ENCODE measurements at regions not wholly inside any gene's neighbourhood (a gene's known extent, or its start where the extent isn't known, plus 50 kb on each side); places are given as distances from the start of the nearest gene placed in this dataset.

DNA sequence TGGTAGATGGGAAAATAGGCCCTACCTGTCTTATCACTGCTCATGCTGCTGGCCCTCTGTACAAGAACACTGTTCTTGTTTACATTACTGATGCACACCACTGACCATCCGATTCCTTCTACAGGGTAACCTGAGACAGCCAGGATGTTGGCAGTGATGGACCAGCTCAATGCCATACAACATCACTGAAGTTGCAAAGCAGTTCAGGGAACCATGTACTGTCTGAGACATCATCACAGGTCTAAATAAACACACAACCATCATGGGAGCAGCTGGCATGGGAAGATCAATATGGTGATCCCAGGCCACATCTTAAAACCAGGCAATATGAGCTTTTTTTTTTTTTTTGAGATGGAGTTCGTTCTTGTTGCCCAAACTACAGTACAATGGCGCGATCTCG, 59.0 kb downstream of the IARS1 start:
- Histone ChIP-seq H3K9me3 (ENCODE audit: control insufficient read depth in 1 of 2, insufficient read depth in 1 of 2, low read length in 2 of 2) (no peaks in the 10 kb centered on the region), H3K36me3 (ENCODE audit: insufficient read depth, low read length) (peaks cover 33% of the 10 kb centered on the region), H3K27ac (ENCODE audit: low read depth in 1 of 2, low read length in 2 of 2) (no peak overlapping the region), H3K4me1 (ENCODE audit: insufficient read depth, low read length) (no peaks in the 10 kb centered on the region), H3K27me3 (ENCODE audit: control insufficient read depth in 1 of 2, insufficient read depth in 2 of 2, low read length in 2 of 2) (no peaks in the 10 kb centered on the region), H3K4me3 (ENCODE audit: low read length) (no peak overlapping the region)
- Mint-ChIP-seq H3K36me3 (ENCODE audit: low read depth) (peaks cover 81% of the 10 kb centered on the region), H3K27ac (no peak overlapping the region), H3K9me3 (no peaks in the 10 kb centered on the region), H3K4me3 (no peak overlapping the region), H3K27me3 (no peaks in the 10 kb centered on the region), H3K4me1 (ENCODE audit: low read depth) (no peaks in the 10 kb centered on the region)
- TF ChIP-seq, protein P1, sequence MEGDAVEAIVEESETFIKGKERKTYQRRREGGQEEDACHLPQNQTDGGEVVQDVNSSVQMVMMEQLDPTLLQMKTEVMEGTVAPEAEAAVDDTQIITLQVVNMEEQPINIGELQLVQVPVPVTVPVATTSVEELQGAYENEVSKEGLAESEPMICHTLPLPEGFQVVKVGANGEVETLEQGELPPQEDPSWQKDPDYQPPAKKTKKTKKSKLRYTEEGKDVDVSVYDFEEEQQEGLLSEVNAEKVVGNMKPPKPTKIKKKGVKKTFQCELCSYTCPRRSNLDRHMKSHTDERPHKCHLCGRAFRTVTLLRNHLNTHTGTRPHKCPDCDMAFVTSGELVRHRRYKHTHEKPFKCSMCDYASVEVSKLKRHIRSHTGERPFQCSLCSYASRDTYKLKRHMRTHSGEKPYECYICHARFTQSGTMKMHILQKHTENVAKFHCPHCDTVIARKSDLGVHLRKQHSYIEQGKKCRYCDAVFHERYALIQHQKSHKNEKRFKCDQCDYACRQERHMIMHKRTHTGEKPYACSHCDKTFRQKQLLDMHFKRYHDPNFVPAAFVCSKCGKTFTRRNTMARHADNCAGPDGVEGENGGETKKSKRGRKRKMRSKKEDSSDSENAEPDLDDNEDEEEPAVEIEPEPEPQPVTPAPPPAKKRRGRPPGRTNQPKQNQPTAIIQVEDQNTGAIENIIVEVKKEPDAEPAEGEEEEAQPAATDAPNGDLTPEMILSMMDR (IDR thresholded peaks at IDR 0.05) = no peak
- intact Hi-C loops (cut with DNase I, micrococcal nuclease) = no loop called here
- POLR2A ChIA-PET = no interaction called here
- CTCF ChIA-PET = interaction anchor here (0.8 kb wide), 1 partner anchor 20 kb away, joined by 3 read pairs; no protein-coding TSS in a partner anchor
- no peak for DNase-seq
- no peak for ATAC-seq (ENCODE audit: poor library complexity)

DNA sequence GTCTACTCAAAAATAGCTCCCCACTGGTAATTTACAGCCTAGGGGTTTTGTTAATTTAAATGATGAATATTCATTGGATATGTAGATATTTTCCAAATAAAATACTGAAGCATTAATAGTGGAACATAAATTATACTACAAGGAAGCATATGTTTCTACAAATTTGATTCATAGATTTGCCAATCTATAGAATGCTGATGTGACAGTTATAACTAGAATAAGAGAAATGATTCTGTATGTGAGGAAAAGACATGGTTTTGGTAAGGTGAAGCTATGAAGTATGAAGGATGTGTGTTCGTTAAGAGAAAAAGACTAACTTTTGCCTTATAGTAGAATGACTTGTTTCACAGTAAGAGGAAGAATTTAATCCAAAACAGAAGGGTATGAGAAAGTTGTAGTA, 61.3 kb downstream of the IARS1 start:
- no peak for DNase-seq
- POLR2A ChIA-PET = no interaction called here

DNA sequence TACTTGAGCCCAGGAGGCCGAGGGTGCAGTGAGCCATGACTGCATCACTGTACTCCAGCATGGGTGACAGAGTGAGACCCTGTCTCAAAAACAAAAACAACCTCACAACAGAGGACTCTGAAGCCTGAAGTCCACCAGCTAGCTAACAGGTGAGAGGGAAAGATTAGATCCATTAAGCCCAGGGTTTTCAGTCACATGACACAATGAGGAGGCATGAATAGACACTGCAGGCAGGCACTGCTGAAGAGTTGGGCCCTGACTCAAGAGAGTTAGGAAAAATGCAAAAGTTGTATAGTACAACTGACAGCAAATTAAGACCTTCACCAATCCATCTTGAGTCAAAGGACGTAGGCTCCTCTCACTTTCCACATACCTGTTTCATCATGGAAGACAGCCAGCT, 64.9 kb downstream of the IARS1 start:
- H3K27ac Mint-ChIP-seq = no peak overlapping the region
- POLR2A ChIA-PET = no interaction called here
- H3K4me1 Mint-ChIP-seq (ENCODE audit: low read depth) = no peaks in the 10 kb centered on the region
- H3K9me3 Mint-ChIP-seq = no peaks in the 10 kb centered on the region
- H3K4me1 ChIP-seq (ENCODE audit: insufficient read depth, low read length) = no peaks in the 10 kb centered on the region
- CTCF ChIA-PET = no interaction called here
- ATAC-seq (ENCODE audit: poor library complexity) = no peak
- no peak overlapping the region for H3K27ac ChIP-seq (ENCODE audit: low read depth in 1 of 2, low read length in 2 of 2)
- H3K4me3 ChIP-seq (ENCODE audit: low read length) = no peak overlapping the region
- H3K4me3 Mint-ChIP-seq = no peak overlapping the region
- peaks cover 78% of the 10 kb centered on the region for H3K36me3 Mint-ChIP-seq (ENCODE audit: low read depth)
- no peaks in the 10 kb centered on the region for H3K27me3 Mint-ChIP-seq
- H3K9me3 ChIP-seq (ENCODE audit: control insufficient read depth in 1 of 2, insufficient read depth in 1 of 2, low read length in 2 of 2) = peaks cover 7 to 11% of the 10 kb centered on the region in 2 experiments
- TF ChIP-seq, protein P1 (IDR thresholded peaks at IDR 0.05) = no peak
- H3K27me3 ChIP-seq (ENCODE audit: control insufficient read depth in 1 of 2, insufficient read depth in 2 of 2, low read length in 2 of 2) = no peaks in the 10 kb centered on the region
- DNase-seq = no peak
- intact Hi-C loops (cut with DNase I, micrococcal nuclease) = no loop called here
- peaks cover 54% of the 10 kb centered on the region for H3K36me3 ChIP-seq (ENCODE audit: insufficient read depth, low read length)

More for the DNA sequence above, 61.3 kb downstream of the IARS1 start:
- intact Hi-C loops (cut with DNase I, micrococcal nuclease) = no loop called here
- Histone ChIP-seq H3K27me3 (ENCODE audit: control insufficient read depth in 1 of 2, insufficient read depth in 2 of 2, low read length in 2 of 2) (no peaks in the 10 kb centered on the region), H3K4me1 (ENCODE audit: insufficient read depth, low read length) (no peaks in the 10 kb centered on the region), H3K4me3 (ENCODE audit: low read length) (no peak overlapping the region), H3K27ac (ENCODE audit: low read depth in 1 of 2, low read length in 2 of 2) (no peak overlapping the region), H3K9me3 (ENCODE audit: control insufficient read depth in 1 of 2, insufficient read depth in 1 of 2, low read length in 2 of 2) (peaks cover 7 to 11% of the 10 kb centered on the region in 2 experiments), H3K36me3 (ENCODE audit: insufficient read depth, low read length) (peaks cover 29% of the 10 kb centered on the region)
- no peak for ATAC-seq (ENCODE audit: poor library complexity)
- no peak overlapping the region for H3K27ac Mint-ChIP-seq
- H3K27me3 Mint-ChIP-seq = no peaks in the 10 kb centered on the region
- no peaks in the 10 kb centered on the region for H3K9me3 Mint-ChIP-seq
- H3K36me3 Mint-ChIP-seq (ENCODE audit: low read depth) = peaks cover 76% of the 10 kb centered on the region
- no peaks in the 10 kb centered on the region for H3K4me1 Mint-ChIP-seq (ENCODE audit: low read depth)
- TF ChIP-seq, protein P1 (IDR thresholded peaks at IDR 0.05) = no peak
- CTCF ChIA-PET = no interaction called here
- H3K4me3 Mint-ChIP-seq = no peak overlapping the region

Data from CD4-positive, alpha-beta T cell (primary cell).